Upper lobe of left lung (tissue), 6 donors: ENCODE measurements at regions not wholly inside any gene's neighbourhood (a gene's known extent, or its start where the extent isn't known, plus 50 kb on each side); places are given as distances from the start of the nearest gene placed in this dataset.

Experiments used
- ATAC-seq, 2 donors: fragments of 200-7000 bp; cut with Tn5 transposase; one replicate each; pipeline ENCODE4 v1.9.1; 2022; ENCODE audit warnings: mild to moderate bottlenecking in 2 of 2, moderate library complexity in 2 of 2; ENCODE audit not compliant: low FRiP score in 2 of 2
- DNase-seq, 2 donors: peaks; one replicate each; pipeline ENCODE4 v3.0.0-alpha.2; 2019 to 2020
- H3K27ac ChIP-seq, 4 donors: fragments of 200-600 bp; sonication (generic); one replicate each; pipeline ENCODE4 v1.5.1; 2016 to 2019
- H3K27me3 ChIP-seq, 4 donors: fragments of 200-600 bp; sonication (generic); one replicate each; pipeline ENCODE4 v1.5.1; 2017 to 2019
- H3K36me3 ChIP-seq, 4 donors: fragments of 200-600 bp; sonication (generic); one replicate each; pipeline ENCODE4 v1.5.1; 2016 to 2019
- H3K4me1 ChIP-seq, 4 donors: fragments of 200-600 bp; sonication (generic); one replicate each; pipeline ENCODE4 v1.5.1; 2018 to 2019
- H3K4me3 ChIP-seq, 4 donors: fragments of 200-600 bp; sonication (generic); one replicate each; pipeline ENCODE4 v1.5.1; 2017 to 2019; ENCODE audit warnings: mild to moderate bottlenecking in 2 of 4, moderate library complexity in 1 of 4
- H3K9me3 ChIP-seq, 4 donors: fragments of 200-600 bp; sonication (generic); one replicate each; pipeline ENCODE4 v1.5.1; 2018 to 2019
- EP300 ChIP-seq, 4 donors: sonication (generic); formaldehyde crosslinking; IDR thresholded peaks; one replicate each; pipeline ENCODE4 v1.5.1; 2017; ENCODE audit warnings: antibody characterized with exemption in 4 of 4, control low read depth in 2 of 4
- POLR2A ChIP-seq, 4 donors: fragments of 450-650 bp; IDR thresholded peaks; one replicate each; pipeline ENCODE4 v1.5.1; 2016 to 2017; ENCODE audit warnings: antibody characterized with exemption in 4 of 4, mild to moderate bottlenecking in 2 of 4
- POLR2AphosphoS5 ChIP-seq, 2 donors: sonication (generic); formaldehyde crosslinking; IDR thresholded peaks; one replicate each; pipeline ENCODE4 v1.5.1; 2017; ENCODE audit warnings: antibody characterized with exemption in 2 of 2
- WGBS, 2 donors: methylation state at CpG; one replicate each; pipeline ENCODE4 v1.1.5; 2017 to 2018; 5-methylcytosine and 5-hydroxymethylcytosine counted together
- TF ChIP-seq, protein P1 (sequence below), 6 experiments: fragments of 450-650 bp in 4 of 6; fragments of 200-600 bp in 2 of 6; sonication (generic) in 2 of 6; IDR thresholded peaks; one replicate each; pipeline ENCODE4 v1.5.1; 2016 to 2019; ENCODE audit warnings: antibody characterized with exemption in 6 of 6
- donor health status: DM: no; HTN: no; CAD: no; lungs with moderate emphysema.
- donor health status: DM: no; HTN: yes; CAD: no; lungs with severe emphysema.

- no peaks in the 10 kb centered on the region for H3K36me3 ChIP-seq
- H3K9me3 ChIP-seq: no peaks in the 10 kb centered on the region
- H3K4me3 ChIP-seq: no peak overlapping the region
- 54 to 61% methylated on average over 2 of the region's 2 CpGs for WGBS, 2 donors
- TF ChIP-seq, protein P1, sequence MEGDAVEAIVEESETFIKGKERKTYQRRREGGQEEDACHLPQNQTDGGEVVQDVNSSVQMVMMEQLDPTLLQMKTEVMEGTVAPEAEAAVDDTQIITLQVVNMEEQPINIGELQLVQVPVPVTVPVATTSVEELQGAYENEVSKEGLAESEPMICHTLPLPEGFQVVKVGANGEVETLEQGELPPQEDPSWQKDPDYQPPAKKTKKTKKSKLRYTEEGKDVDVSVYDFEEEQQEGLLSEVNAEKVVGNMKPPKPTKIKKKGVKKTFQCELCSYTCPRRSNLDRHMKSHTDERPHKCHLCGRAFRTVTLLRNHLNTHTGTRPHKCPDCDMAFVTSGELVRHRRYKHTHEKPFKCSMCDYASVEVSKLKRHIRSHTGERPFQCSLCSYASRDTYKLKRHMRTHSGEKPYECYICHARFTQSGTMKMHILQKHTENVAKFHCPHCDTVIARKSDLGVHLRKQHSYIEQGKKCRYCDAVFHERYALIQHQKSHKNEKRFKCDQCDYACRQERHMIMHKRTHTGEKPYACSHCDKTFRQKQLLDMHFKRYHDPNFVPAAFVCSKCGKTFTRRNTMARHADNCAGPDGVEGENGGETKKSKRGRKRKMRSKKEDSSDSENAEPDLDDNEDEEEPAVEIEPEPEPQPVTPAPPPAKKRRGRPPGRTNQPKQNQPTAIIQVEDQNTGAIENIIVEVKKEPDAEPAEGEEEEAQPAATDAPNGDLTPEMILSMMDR (IDR thresholded peaks at IDR 0.05): no peak
- TF ChIP-seq POLR2A (IDR thresholded peaks at IDR 0.05): no peak
- TF ChIP-seq POLR2AphosphoS5 (IDR thresholded peaks at IDR 0.05): no peak
- no peak overlapping the region for H3K27ac ChIP-seq
- DNase-seq: no peak
- H3K27me3 ChIP-seq: no peaks in the 10 kb centered on the region
- no peaks in the 10 kb centered on the region for H3K4me1 ChIP-seq
- no peak for ATAC-seq
Observed at GRCh38 chr5:8254674-8255073, 385.7 kb downstream of the MTRR start.

- Histone ChIP-seq H3K27me3 (no peaks in the 10 kb centered on the region), H3K4me3 (no peak overlapping the region), H3K9me3 (no peaks in the 10 kb centered on the region), H3K27ac (no peak overlapping the region), H3K4me1 (no peaks in the 10 kb centered on the region), H3K36me3 (no peaks in the 10 kb centered on the region)
- TF ChIP-seq POLR2A (IDR thresholded peaks at IDR 0.05): no peak
- TF ChIP-seq, protein P1 (IDR thresholded peaks at IDR 0.05): no peak
- TF ChIP-seq EP300 (IDR thresholded peaks at IDR 0.05): no peak
- TF ChIP-seq POLR2AphosphoS5 (IDR thresholded peaks at IDR 0.05): no peak
- ATAC-seq (no peak), DNase-seq (no peak)
- 84 to 89% methylated on average over 3 of the region's 3 CpGs for WGBS, 2 donors
Observed at GRCh38 chr5:8258801-8259200, 389.9 kb downstream of the MTRR start.

DNA sequence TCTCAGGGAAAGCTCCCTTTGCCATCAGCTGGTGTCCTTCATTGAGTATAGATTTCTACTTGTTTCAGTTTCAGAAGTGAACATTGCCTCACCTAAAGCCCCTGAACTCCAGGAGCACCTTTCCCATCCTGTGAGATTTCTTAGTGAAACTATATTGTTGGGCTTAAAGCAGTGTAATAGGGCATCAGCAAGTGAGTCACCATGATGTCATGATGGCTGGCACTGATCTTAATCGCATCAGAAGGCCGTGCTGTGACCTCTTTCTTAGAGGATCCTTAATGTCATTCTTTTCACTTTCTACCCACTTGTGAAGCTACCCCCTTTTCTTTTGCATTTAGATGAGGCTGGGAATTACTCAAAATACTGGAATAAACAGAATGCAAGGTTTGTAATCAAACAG lies 401.3 kb downstream of the MTRR start:
- Histone ChIP-seq H3K4me1 (no peaks in the 10 kb centered on the region), H3K9me3 (peaks cover 0 to 7% (median 0%) of the 10 kb centered on the region in 4 donors), H3K36me3 (no peaks in the 10 kb centered on the region), H3K4me3 (no peak overlapping the region), H3K27ac (no peak overlapping the region), H3K27me3 (no peaks in the 10 kb centered on the region)
- TF ChIP-seq POLR2AphosphoS5 (IDR thresholded peaks at IDR 0.05) (no peak), EP300 (IDR thresholded peaks at IDR 0.05) (no peak), POLR2A (IDR thresholded peaks at IDR 0.05) (no peak)
- TF ChIP-seq, protein P1 (IDR thresholded peaks at IDR 0.05): no peak
- no peak for ATAC-seq
- WGBS, 2 donors: 84 to 90% methylated on average over 2 of the region's 2 CpGs
- DNase-seq: no peak

DNA sequence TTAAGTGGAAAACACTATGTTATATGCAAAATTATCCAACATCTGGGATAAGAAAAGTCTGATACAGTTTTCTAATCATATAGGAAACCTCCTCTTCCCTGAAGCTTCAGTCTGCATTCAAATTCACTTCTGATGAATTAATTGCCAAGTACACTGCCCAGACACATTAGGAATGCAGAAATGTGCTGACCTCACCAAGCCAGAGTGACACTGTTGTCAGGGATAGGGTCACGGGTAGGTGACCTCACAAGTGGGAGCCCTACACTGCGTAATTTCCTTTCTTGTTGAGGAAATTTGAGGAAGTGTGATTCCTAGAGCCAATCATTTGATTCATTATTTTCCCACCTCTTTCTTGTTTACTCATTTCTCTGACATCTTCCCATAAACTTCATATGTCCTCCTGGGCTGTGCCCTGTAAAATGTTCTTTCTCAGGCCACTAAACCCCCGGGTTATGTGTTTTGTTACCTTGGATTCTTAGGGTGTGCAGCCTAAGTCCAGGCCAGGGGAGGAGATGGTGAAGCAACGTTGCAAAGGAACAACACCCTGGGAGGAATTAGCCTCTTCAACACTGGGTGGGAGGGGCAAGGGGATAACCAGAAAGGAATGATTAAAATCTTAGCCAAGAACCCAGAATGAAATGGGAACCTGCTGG lies 411.9 kb downstream of the MTRR start:
- Histone ChIP-seq H3K27me3 (no peaks in the 10 kb centered on the region), H3K9me3 (no peaks in the 10 kb centered on the region), H3K36me3 (no peaks in the 10 kb centered on the region), H3K4me1 (no peaks in the 10 kb centered on the region), H3K4me3 (no peak overlapping the region), H3K27ac (no peak overlapping the region)
- DNase-seq (no peak), ATAC-seq (no peak)
- TF ChIP-seq, protein P1 (IDR thresholded peaks at IDR 0.05): no peak
- TF ChIP-seq POLR2A (IDR thresholded peaks at IDR 0.05) (no peak), EP300 (IDR thresholded peaks at IDR 0.05) (no peak), POLR2AphosphoS5 (IDR thresholded peaks at IDR 0.05) (no peak)
- WGBS, 2 donors: 65 to 72% methylated on average over 4 of the region's 4 CpGs

- no peak overlapping the region for H3K27ac ChIP-seq
- ATAC-seq (no peak), DNase-seq (no peak)
- no peaks in the 10 kb centered on the region for H3K36me3 ChIP-seq
- no peaks in the 10 kb centered on the region for H3K9me3 ChIP-seq
- H3K4me3 ChIP-seq: no peak overlapping the region
- no peaks in the 10 kb centered on the region for H3K4me1 ChIP-seq
- H3K27me3 ChIP-seq: no peaks in the 10 kb centered on the region
- TF ChIP-seq, protein P1 (IDR thresholded peaks at IDR 0.05): no peak
- TF ChIP-seq EP300 (IDR thresholded peaks at IDR 0.05) (no peak), POLR2A (IDR thresholded peaks at IDR 0.05) (no peak), POLR2AphosphoS5 (IDR thresholded peaks at IDR 0.05) (no peak)
Observed at GRCh38 chr5:8288334-8288733, 419.4 kb downstream of the MTRR start.
